ENCODE measurements at regions not wholly inside any gene's neighbourhood (a gene's known extent, or its start where the extent isn't known, plus 50 kb on each side); places are given as distances from the start of the nearest gene placed in this dataset.

GRCh38 chrX:116306218-116306617 is 130.2 kb upstream of the SLC6A14 start:
- in situ Hi-C loops (cut with MboI; ENCODE audit: low sequenced_read_pairs), result no loop called here

More at GRCh38 chrX:116306218-116306617, 130.2 kb upstream of the SLC6A14 start:
- no peaks in the 10 kb centered on the region for H3K9me3 ChIP-seq (ENCODE audit: control insufficient read depth, insufficient read depth, low read length)
- intact Hi-C loops (cut with micrococcal nuclease) (no loop called here), dilution Hi-C loops (cut with HindIII; ENCODE audit: low sequenced_read_pairs, unreplicated experiment) (no loop called here)
- no peaks in the 10 kb centered on the region for H3K9me1 ChIP-seq (ENCODE audit: insufficient read depth, low read length)
- ChIA-PET POLR2A (ENCODE audit: unreplicated experiment) (no interaction called here), CTCF (no interaction called here)
- no peak overlapping the region for H2BK20ac ChIP-seq (ENCODE audit: low read depth, low read length)
- no peaks in the 10 kb centered on the region for H3K27me3 ChIP-seq (ENCODE audit: control insufficient read depth, insufficient read depth, low read length)
- no peak overlapping the region for H3K14ac ChIP-seq (replicated peaks; ENCODE audit: low read depth, low read length)
- H2AK9ac ChIP-seq (replicated peaks; ENCODE audit: low read depth, low read length, poor library complexity), result no peak overlapping the region
- no peak overlapping the region for H3K23ac ChIP-seq (ENCODE audit: low read depth, low read length)
- no TSS peak for BruUV-seq (replicated peaks)
- no peaks in the 10 kb centered on the region for H4K20me1 ChIP-seq (ENCODE audit: insufficient read depth, low read length)
- H2BK15ac ChIP-seq (ENCODE audit: low read depth, low read length), result no peak overlapping the region
- no peak overlapping the region for H4K8ac ChIP-seq (ENCODE audit: low read depth in 2 of 2, low read length in 2 of 2)
- no peak overlapping the region for H4K91ac ChIP-seq (ENCODE audit: insufficient read depth, low read depth, low read length)
- H3K4me1 ChIP-seq (ENCODE audit: control insufficient read depth, insufficient read depth, low read length), result no peaks in the 10 kb centered on the region
- H2BK5ac ChIP-seq (ENCODE audit: low read depth, low read length, poor library complexity, severe bottlenecking), result no peak overlapping the region
- no peak overlapping the region for H3K27ac ChIP-seq (ENCODE audit: insufficient read depth, low read length)
- H3K79me1 ChIP-seq (ENCODE audit: low read depth in 1 of 2, low read length in 2 of 2), result no peaks in the 10 kb centered on the region
- no peak overlapping the region for H3K9ac ChIP-seq (ENCODE audit: low read depth, low read length)
- no peak overlapping the region for H3K18ac ChIP-seq (ENCODE audit: low read depth, low read length)
- no peak for DNase-seq
- H4K5ac ChIP-seq (ENCODE audit: low read depth, low read length), result no peak overlapping the region
- no peak overlapping the region for H2AK5ac ChIP-seq (ENCODE audit: low read depth, low read length)
- no peak overlapping the region for H3K4ac ChIP-seq (ENCODE audit: low read depth, low read length)
- no peak for ATAC-seq (ENCODE audit: low read depth)
- H3K36me3 ChIP-seq (ENCODE audit: control insufficient read depth, insufficient read depth, low read length), result no peaks in the 10 kb centered on the region
- no peak overlapping the region for H3K4me2 ChIP-seq (ENCODE audit: low read depth, low read length)
- WGBS, 2 experiments (ENCODE audit: extremely low coverage in 2 of 2, insufficient read length in 1 of 2), result no CpG with 5 or more reads among the region's 2 CpGs
- no peak overlapping the region for H2AFZ ChIP-seq (replicated peaks; ENCODE audit: low read length, poor library complexity)
- H2BK120ac ChIP-seq (ENCODE audit: low read depth, low read length), result no peak overlapping the region
- H3K56ac ChIP-seq (ENCODE audit: extremely low read depth, insufficient read depth, low read length), result no peak overlapping the region
- no peak overlapping the region for H3K4me3 ChIP-seq (ENCODE audit: insufficient read depth, low read depth, low read length)
- no peak for TF ChIP-seq BHLHE40 (IDR thresholded peaks at IDR 0.05; ENCODE audit: low read depth, low read length)

Data from IMR-90 (cell line).